ENCODE measurements at regions not wholly inside any gene's neighbourhood (a gene's known extent, or its start where the extent isn't known, plus 50 kb on each side); places are given as distances from the start of the nearest gene placed in this dataset.

GRCh38 chr5:133782736-133783135 is 170.4 kb upstream of the FSTL4 start:
- TF ChIP-seq CTCF (conservative IDR thresholded peaks at IDR 0.05 in 1 of 2, IDR thresholded peaks at IDR 0.05 in 1 of 2; ENCODE audit: low read depth in 1 of 2, low read length in 2 of 2) (no peak), EZH2 (IDR thresholded peaks at IDR 0.05; ENCODE audit: low read length, missing control alignments) (no peak)

Data from fibroblast of lung (primary cell).